Lung microvascular endothelial cell (primary cell): ENCODE measurements at regions not wholly inside any gene's neighbourhood (a gene's known extent, or its start where the extent isn't known, plus 50 kb on each side); places are given as distances from the start of the nearest gene placed in this dataset.

Experiments used
- DNase-seq, 2 donors: peaks; one replicate each; pipeline versions ENCODE4 v3.0.0 to v3.0.0-alpha.2; 2010; ENCODE audit warnings: low read depth in 2 of 2

DNA sequence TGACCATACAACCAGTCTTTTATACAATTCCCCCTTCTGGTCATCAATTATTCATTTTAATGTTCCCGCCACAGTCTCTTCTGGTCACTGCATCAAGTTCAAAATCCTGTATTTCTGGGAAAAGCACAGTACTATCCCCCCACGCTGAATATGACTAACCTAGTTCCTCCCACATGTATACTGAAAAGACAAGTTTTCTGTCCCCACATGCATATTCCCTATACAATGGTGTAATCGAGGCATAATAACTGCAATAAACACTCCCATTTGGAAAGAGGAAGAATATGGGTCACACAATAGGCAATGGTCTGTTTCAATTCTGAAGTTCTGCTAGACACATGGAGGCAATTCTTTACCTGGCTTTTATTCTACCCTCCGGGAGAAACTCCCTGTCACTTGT lies 344.9 kb downstream of the EFNA5 start:
- no peak for DNase-seq

DNA sequence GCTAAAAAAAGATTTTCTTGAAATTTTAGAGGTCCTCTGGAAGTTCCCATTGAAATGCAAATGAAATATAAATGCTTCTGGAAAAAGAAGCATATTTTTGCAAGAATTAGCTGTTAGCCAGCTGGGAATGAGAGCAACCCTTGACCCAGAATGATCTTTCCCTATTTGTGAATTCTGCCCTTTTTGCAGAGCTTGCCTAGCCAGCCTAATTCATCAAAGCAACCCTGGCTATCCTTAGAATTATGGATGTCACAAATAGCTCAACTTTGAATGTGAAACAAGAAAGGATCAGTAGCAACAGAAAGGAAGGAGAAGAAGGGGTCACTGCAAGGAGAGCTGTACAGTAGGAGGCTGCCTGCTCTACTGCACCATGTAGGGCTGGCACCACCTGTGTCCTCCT lies 345.9 kb downstream of the EFNA5 start:
- no peak for DNase-seq

- no peak for DNase-seq
These were observed 346.7 kb downstream of the EFNA5 start for GRCh38 chr5:107324071-107324470.

- no peak for DNase-seq
These were observed 347.2 kb downstream of the EFNA5 start for GRCh38 chr5:107323536-107323935.

GRCh38 chr5:107322936-107323335 lies 347.8 kb downstream of the EFNA5 start:
- peak in 1 of 2 donors; percentile 2 for DNase-seq

GRCh38 chr5:107321906-107322305 lies 348.8 kb downstream of the EFNA5 start:
- DNase-seq = peak; percentile 25 to 75

DNA sequence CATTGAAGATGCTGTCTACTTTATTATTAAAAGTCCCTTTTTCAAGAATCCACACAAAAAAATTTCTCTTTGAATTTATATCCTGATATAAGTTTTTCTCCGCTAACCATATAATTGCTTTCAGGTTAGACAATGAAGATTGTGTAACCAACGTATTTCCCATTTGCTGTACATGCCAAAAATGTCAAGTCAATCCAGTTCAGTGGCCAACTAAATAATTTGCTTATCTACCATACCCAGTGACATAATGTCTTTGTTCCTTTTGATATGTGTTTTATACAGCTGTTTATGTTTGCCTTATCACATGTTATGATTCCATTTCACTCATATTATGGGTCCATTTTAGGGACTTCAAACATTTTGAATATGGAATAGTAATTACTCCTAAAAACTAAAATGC lies 349.9 kb downstream of the EFNA5 start:
- DNase-seq = peak; percentile 31 to 89

- peak in 1 of 2 donors; percentile 9 for DNase-seq
These were observed 350.4 kb downstream of the EFNA5 start for GRCh38 chr5:107320376-107320775.

DNA sequence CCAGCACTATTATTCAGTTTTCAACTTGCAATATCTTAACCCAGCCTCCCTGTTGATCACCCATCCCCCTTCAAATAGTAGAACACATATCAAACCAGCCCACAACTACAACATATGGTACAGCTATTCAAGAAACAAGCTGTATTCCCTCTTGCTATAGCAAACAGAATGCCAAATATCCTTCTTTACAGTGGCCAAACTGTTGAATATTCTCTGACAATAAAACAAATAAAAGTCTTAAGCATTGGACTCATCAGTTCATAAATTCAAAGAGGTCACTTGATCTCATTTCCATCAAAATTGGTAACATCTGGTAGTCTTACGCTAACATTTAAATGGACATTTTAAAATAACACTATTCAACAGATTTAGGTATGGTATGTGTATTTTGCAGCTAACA lies 350.8 kb downstream of the EFNA5 start:
- no peak for DNase-seq

- peak in 1 of 2 donors; percentile 3 for DNase-seq
These were observed 356.4 kb downstream of the EFNA5 start for GRCh38 chr5:107314330-107314729.

GRCh38 chr5:107313921-107314320 lies 356.8 kb downstream of the EFNA5 start:
- no peak for DNase-seq

GRCh38 chr5:107313098-107313497 lies 357.6 kb downstream of the EFNA5 start:
- DNase-seq = no peak

GRCh38 chr5:107310181-107310580 lies 360.6 kb downstream of the EFNA5 start:
- DNase-seq = no peak

GRCh38 chr5:107306594-107306993 lies 364.1 kb downstream of the EFNA5 start:
- DNase-seq = peak; percentile 11 to 25

- no peak for DNase-seq
These were observed 364.7 kb downstream of the EFNA5 start for GRCh38 chr5:107306002-107306401.

- no peak for DNase-seq
These were observed 366.1 kb downstream of the EFNA5 start for GRCh38 chr5:107304684-107305083.

DNA sequence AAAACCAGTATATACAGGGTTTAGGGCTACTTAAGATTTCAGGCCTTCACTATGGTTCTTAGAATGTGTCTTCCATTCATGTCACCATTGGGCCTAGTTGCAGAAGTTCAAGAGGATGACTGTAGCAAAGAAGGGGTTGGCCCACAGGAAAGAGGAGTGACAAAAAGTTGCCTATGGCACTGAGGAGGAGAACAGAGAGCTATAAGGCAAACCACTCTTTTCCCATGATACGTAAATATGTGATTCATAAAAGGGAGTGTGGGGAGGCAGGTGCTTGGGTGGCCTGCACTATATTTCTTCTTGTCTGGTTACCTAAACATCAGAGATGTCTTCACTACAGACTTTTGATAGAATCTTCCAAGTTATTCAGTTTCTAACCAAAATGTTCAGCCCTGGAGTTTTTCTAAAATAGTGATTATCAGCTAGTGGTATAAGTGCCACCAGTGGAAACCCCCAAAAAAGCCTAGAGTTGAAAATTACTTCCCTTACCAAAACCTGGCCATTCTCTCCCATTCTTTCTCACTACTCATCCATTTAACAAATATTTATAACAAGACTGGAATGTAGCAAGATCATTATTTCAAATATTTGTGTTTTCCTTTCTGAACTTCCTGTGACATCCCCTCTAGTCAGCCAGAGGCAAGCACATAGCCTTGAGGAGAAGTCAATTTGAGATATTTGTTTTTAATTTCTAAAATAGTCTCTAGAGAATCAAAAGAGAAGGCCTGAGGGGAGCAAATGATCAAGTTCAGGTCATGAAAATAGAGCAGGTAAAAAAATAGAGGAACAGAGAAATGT lies 367.4 kb downstream of the EFNA5 start:
- DNase-seq = no peak

DNA sequence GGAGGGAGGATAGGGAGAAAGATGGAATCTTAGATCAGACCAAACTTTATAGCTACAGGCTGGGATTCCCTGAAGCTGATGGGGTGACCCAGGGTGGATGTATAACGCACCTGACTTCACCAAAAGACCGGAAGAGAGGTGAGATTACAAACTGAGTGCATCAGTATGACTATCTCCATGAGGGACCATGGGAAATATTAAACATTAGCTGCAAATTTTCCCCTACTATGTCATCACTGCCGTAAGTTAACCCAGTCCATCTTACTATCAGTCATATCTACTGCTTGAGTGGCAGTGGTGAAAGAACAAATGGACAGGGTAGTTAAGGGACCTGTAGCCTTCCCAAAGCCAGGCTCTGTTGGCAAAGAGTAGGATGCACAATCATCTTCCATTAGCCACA lies 368.3 kb downstream of the EFNA5 start:
- DNase-seq = no peak

GRCh38 chr5:107301999-107302398 lies 368.7 kb downstream of the EFNA5 start:
- peak in 1 of 2 donors; percentile 11 for DNase-seq

- no peak for DNase-seq
These were observed 369.9 kb downstream of the EFNA5 start for GRCh38 chr5:107300721-107301327.

- no peak for DNase-seq
These were observed 374.2 kb downstream of the EFNA5 start for GRCh38 chr5:107296572-107296971.

DNA sequence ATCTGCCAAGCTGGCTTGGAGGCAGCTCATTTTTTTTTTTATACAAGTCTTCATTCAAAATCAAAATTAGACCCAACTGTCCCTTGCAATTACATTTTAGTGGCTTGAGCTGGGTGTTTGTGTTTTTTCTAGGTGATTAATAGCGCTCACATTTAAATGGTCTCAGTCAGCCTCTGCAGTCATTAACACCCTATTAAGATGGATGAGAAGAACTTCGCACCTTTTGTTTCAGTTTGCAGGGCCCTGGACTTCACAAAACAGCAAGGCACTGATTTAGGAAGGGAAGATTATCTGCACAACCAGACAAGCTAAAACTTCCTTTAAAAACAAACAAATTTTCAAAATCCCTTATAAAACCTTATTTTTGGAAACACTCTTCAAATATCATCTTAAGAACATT lies 374.8 kb downstream of the EFNA5 start:
- no peak for DNase-seq

DNA sequence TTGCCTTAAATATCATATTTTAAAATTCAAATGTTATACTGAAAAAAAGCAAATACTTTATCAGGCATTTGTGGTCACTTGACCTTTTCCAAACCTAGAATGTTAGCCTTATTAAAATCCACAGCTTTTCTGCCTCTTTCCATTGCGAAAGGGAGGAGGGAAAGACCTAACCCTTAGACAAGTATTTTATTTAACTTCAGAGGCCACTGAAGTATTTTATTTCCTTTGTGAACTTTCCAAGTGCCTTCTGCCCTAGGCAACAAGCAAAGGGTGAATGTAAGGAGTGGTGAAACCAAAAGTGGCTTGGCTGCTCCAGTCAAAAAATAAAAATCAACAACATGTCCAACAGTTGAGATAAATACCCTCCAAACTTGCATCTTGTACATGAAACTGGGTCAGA lies 376.1 kb downstream of the EFNA5 start:
- DNase-seq = no peak
